Fibroblast of gingiva (primary cell): ENCODE measurements at regions not wholly inside any gene's neighbourhood (a gene's known extent, or its start where the extent isn't known, plus 50 kb on each side); places are given as distances from the start of the nearest gene placed in this dataset.
A peak's percentile ranks its signal among the peaks of the same experiment; 100 is the strongest.

Source experiments
- DNase-seq: peaks from one replicate; pipeline ENCODE4 v3.0.0-alpha.2; 2011; ENCODE audit warnings: low read depth

DNA sequence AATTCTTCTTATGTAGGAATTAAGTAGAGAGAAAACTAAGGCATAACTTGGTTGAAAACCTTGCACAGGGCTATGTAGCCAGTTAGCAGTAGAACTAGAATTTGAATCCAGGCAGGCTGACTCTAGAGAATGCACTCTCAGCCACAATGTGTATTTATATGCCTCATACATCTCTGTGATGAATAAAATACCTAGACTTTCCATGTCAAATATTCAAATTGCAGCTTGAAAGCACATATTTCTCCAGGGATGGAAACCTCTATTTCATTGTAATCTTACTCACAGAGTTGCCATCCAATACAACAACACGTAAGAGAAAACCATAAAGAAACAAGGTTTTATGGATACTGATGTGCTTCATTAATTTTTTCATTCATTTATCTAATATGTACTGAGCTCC, 256.0 kb upstream of the FLRT2 start:
- DNase-seq = no peak

DNA sequence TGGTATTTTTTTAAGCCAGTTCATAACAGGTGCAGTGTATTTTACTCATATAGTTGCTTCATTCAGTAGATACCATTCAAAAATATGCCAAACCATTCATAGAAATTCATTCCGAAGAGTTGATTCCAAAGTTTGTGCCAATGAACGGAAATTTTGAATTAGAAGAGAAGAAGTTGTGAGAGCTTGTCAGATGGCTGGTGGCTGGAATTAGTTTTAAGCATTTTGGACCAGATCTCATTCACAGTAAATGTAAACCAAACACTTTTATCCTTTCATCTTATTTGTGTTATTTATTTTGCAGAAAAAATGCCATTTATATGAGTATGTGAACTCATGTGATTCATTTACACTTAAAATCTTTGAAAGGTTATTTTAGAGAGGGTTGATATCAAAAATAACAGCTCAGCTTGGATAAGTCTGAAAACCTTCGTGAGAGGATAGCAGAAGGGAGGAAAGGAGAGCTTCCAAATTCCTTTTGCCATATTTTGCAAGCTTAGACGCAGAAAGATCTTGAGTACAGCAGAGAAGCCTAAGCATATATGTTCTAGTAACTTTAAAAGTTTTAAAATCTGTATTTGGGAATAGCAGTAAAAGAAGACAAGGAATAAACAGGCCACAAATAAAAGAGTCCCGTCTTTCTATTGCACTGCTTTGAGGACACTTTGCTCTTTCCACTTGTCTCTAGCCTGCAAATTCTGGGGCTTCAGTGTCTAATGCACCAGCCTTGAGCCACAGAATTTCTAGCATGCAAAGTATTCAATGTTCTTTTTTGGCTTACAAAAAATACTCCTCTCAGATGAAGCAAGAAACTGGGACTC, 253.6 kb upstream of the FLRT2 start:
- no peak for DNase-seq

DNA sequence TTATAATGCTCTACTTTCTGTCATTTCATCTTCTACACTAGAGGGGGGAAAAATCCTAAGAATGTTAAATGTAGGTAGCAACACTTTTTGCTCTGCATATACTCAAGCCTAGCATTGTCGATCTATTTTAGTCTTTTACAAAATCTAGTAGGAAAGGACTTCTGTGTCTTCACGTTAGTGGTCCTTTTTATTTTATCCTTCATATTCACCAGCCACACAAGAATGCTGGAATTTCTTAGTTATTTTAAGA, 253.0 kb upstream of the FLRT2 start:
- DNase-seq = no peak

DNA sequence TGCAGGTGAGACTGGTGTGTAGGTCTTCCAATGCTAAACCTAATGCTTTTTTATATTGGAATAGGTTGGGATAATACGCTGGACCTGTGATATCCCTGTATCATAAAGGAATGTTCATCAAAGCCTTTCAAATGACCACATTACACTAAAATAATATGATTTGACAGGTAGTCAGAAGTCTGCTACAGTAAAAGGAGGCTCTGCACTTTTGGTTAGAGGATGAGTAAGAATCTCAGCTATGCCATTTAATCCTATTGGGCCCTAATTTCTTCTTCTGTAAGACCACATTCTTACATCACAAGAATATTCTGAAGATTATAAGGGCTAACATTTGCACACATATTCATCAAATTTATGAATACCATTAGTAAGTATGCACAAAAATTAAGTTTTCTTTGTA, 250.5 kb upstream of the FLRT2 start:
- no peak for DNase-seq

DNA sequence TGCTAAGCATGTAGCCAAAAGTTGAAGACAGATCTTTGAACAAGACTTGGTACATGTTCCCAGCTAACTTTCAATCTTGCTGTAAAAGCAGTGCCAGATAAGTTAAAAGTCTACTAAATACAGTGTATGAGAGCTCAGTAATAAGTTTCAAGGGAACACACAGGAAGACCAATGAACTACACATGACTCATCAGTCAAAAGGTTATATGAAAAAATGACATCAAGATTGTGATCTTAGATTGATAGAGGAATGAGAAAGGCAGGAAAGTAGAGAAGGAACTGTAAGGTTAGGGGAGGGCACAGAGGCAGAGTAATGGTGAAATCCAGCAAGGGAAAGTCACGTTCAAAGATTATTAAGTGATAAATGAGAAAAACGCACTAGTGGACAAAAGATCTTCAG, 249.9 kb upstream of the FLRT2 start:
- DNase-seq = no peak

DNA sequence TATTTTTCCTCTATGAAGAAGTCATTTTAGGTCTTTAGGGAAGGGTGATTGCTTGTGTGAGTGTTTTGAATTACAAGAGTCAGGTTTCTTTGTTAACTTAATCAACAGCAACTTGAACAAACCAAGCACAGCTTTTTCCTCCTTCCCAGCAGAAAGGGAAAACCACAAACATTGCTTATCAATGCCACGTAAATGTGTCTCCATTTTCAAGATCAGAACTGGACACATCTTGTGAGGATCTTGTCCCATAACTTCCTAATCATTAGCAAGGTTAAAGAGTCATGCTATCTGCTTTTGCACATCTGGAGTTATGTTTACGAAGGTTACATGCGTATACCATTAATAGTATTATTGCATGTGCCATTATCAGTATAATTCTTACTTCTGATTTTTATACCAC, 248.0 kb upstream of the FLRT2 start:
- no peak for DNase-seq

DNA sequence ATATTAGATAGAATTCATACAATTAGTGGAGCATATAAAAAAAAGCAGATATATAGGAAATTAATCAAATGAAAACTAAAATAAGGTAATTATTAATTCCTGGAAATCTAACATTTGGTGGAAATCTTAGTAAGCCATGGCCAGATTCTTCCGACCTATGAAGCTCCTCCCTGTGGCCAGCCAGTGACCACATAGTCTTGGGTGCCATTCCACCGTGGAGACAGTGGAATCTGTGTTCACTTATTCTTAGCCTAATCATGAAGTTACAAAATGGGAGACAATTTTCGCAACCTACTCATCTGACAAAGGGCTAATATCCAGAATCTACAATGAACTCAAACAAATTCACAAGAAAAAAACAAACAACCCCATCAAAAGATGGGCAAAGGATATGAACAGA, 241.9 kb upstream of the FLRT2 start:
- DNase-seq = no peak

DNA sequence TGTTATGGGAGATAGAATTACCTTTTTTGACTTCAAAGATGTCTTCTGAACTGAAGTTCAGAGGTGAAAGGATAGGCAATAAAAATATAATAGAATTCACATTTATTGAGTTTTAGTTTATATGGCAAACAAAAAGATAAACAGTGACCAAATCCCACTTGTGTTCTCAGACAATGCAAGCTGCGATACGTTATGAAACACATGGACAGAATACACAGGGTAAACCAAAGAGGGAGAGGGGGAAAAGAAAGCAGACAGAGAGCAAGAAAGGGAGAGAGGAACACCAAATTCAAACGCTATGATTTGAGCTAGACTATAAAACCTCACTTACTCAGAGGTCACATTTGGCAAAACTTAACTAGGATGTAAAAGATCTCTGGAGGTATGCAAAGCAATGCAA, 238.2 kb upstream of the FLRT2 start:
- no peak for DNase-seq

DNA sequence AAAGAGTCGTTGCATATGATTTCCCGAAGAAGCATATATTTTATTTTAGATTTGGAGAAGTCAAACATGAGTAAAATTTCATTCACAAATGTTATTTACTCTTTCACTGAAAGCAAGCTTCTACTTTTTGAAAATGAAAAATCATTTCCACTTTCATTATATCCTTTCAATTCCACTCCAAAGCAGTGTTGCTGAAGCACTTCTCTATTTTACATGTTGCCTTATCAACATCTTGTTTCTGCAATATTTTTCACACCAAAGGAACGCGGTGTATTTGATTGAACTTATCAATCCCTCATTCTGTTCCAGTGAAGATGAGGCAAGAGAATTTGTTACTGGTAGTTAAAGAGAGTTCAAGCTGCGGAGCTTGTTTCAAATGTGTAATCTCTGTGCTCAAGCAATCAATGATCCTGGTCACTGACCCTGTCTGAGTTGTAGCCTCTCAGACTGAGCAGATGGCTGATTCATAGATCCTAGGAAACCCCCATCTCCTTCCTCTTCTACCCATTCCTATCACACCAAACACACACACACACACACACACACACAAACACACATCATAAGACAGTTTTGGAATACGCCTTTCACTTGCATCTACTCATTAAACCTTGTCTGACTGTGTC, 236.2 kb upstream of the FLRT2 start:
- no peak for DNase-seq

DNA sequence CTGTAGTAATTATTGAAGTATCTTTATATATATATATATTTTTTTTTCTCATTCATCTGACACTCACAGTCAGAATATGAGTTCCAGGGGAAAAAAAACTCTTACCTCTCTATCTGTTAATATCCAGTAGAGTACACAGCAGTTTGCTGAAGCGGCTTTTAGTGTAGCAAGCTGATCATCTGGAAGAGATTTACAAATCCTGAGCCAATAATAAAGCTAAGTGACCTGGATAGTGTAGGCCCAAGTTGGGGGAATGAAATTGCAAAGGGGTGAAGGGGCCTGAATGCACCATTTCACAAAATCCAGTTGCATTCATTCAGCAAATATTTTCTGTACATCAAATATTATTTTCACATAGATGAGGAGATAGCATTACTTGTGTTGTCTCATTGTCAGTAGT, 234.6 kb upstream of the FLRT2 start:
- DNase-seq = no peak

DNA sequence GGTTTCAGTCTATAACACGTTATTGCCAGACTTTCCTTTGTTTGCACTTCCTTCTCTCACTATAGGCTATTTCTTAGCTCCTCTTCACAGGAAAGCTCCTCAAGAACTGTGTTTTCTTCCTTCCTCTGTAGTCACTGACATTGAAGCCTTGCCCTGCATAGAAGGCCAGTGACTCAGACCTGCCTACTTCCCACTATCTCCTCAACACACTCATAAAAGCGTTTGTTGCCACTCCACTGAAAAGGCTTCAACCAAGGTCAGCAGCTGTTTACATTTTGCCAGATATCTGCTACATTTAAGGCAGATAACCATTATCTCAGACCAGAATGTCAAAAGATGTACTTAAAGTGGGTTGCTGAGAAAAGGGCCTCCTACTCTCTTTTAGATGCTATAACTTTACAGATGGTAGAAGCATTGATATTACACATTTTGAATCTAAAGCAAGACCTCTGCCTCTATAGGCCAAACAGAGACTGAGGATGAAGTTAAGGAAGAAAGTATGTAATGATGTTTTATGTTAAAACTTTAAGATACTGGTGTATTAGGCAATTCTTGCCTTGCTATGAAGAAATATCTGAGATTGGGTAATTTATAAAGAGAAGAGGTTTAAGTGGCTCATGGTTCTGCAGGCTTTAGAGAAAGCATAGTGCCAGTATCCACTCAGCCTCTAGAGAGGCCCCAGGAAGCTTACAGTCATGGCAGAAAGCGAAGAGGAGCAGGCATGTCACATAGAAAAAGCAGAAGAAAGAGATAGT, 233.3 kb upstream of the FLRT2 start:
- peak; percentile 27 for DNase-seq

DNA sequence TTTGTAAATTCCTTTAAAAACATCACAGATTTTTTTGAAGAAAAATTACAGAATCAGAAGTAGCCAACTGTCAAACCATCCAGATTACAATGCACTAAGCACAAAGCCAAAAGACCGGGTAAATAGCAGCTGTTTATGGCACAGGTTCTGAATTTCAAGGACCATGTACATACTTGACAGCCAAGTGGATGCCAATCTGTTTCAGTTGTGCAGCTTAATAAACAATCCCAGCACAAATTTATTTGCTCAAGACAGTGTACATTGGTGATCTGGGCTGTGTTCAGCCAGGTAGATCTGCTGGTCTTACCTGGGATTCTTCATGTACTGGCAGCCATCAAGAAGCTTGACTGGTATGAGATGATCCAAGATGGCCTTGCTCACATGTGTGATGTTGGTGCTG, 229.8 kb upstream of the FLRT2 start:
- DNase-seq = no peak

DNA sequence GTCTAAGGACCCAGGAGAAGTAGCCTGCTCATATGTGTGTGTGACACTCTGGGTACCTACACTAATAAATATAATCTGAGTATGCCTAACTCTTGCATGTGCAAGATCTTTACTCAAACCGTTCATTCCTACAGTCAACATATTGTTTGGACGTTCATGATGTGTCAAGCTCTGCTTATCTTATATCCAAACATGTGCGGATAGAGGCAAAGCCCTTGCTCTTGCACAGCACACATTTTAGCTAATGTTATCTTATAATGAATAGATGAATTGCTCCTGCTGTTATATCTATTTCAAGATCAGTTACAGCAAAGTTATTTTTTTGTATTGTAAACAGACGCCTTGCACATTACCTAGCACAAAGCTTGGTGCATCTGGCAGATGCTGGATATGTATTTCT, 228.4 kb upstream of the FLRT2 start:
- no peak for DNase-seq

DNA sequence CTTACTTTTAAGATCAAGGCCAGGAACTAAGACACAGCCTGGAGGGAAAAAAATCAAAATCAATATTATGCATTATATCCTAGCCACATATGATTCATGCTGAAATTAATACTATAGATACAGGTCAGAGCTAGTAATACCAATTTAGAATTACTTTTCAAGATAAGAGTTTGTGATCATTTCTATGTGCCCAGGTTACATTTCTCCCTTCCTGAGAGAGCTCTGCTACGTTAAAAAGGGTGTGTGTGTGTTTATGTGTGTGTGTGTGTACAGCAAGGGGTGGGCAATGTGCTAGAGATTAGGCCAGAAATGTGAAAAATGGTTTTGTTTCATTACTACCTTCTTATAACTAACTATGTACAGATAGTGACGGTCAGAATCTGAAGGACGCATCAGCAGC, 223.9 kb upstream of the FLRT2 start:
- no peak for DNase-seq

DNA sequence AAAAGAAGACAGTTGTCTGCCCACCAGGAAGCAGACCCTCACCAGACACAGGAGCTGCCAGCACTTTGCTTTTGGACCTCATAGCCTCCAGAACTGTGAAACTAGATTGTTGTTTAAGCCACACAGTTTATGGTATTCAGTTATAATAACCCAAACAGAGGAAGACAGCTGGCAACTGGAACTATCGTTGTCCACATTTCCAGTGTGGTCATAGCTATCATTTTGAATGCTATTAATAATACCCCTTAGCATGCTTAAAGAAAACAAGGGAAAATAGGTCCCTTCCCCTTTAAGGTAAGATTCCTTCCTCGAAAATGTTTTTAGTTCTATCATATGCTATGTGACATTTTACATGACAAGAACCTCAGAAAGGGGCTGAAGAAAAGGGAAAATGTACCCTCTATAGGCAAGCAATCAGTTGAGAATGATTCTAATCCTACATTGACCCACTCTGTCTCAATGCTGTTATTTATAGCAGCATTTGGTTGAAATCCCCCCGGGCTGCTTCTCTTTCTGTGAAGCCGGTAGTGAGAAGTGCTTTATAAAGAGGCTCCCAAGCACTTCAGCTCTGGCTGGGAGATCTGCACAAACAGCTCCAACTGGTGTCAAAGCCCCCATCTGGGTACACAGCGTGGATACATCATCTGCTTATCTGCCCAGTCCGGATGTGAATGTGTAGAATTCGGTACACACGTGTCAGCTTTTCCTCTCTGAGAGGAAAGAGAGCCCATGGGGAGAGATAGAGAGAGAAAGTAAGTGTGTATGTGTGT, 221.2 kb upstream of the FLRT2 start:
- no peak for DNase-seq

DNA sequence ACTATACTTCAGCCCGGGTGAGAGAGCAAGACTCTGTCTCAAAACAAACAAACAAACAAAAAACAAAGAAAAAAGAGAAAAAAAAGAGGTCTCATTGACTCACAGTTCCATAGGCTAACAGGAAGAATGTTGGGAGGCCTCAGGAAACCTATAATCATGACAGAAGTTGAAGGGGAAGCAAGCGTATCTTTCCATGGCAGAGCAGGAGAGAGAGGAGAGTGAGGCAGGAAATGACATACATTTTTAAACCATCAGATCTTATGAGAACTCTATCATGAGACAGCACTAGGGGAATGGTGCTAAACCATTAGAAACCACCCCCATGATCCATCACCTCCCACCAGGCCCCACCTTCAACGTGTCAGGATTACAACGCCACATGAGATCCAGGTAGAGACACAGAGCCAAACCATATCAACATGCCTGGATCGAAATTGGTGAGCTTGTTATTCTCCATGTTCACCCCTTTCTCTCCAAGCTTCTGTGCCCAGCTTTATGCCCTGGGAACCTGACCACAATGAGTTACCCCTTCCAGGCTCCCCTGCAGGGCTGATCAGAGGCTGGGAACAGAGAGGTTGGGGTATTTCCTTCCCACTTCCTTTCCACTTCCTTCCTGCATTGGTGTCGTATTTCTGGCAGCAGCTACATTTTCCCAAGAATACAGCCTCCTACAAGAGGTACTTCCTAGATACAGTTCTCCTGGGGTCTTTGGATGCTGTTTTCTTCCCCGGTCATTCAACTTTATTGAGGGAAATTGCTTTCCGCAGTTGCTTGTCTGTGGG, 219.3 kb upstream of the FLRT2 start:
- DNase-seq = no peak

DNA sequence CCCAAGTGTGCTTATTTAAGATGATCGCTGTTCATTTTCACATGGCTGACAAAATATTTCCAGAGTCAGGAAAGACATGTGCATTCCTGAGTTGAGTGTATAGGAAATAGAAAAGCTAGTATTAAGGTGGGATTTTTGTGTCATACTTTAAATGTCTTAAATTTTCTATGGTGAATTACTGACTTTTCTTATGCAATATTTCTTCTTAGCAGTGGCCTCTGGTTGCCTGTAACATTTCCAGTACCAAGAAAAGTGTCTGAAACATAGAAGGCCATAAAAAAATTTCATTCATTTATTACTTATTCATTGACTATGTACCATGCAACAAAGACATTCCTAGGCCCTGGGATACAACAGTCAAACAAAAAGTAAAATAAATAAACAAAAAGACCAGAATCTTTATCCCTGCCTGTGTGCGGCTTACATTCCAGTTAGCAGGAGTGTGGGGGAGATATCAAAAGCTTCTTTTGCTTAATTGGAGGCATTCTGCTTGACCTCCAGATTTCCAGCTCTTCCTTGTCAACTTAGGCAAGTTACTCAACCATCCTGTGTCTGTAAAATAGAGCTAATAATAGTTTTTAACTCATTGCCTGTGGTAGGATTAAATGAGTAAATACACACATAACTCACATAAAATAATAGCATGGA, 216.3 kb upstream of the FLRT2 start:
- DNase-seq = peak; percentile 68

DNA sequence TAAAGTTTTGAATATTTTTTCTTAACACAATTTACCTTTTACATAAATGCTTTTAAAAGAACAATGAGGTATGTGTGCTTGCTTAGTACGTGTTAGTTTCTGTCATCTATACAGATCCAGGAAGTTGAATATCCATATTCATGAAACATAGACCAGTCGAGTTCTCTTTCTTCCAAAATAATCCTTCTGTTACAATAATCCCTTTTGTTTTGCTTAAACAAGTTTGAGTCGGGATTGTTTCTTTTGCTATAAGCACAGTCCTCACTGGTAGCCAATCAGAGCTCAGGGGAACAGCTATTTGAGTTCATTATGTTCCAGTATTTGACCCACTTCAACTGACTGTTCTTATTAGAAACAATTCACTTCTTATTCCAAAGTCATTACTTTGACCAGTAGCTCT, 214.7 kb upstream of the FLRT2 start:
- DNase-seq = no peak

DNA sequence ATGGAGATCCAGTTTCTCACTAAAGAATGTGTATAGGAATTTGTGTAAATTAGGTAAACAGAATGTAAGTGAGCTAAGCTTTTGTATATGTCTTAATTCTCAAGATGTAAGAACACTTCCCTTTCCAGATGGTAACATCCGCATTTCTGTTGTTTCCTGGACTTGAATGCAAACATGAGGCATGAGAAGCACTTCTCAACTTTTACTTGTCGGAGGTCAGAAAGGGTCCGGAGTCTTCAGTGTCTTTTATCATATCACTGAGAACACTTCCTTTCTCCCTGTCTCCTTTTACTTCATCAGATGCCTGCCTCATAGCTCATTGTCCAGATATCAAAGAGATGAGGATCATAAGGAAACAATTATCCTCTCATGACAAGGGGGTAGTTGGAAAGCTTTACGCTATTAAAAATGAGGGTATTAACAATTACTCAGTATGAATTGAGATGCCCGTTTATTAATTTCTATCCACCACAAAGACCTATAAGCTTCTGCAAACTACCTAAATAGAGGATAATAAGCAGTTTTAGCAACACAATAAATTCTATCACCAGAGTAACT, 214.1 kb upstream of the FLRT2 start:
- DNase-seq = no peak

DNA sequence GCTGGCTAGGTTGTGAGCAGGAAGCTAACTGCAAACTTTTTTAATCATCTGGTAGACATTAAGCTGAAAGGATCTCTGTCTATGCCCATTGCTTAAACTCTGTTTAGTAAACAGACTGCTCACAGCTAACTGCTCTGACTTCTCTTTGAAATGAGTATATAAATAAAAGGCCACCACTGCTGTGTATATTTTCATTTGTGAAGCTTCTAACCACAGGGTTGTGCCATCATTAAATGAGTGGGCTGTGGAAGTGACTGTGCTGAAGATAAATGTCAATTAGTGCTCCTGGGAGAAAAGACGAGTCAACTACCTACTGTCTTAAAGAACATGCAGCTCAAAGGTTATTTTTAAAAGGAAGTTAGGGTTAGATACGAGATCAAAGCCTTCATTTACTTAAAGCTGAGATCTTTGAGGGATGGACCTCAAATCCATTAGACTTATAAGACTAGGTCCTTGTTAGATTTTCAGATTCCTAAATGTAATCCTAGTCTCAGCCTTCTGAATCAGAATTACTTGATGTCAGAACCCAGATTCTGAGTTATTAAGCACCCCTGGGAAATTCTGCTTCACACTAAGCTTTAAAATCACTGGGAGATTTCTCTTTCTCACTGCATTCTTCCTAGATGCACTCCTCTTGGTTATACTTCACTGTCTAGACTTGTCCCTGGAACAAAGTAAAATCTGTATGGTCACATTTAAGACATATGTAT, 213.1 kb upstream of the FLRT2 start:
- DNase-seq = peak; percentile 62
